ENCODE measurements at regions not wholly inside any gene's neighbourhood (a gene's known extent, or its start where the extent isn't known, plus 50 kb on each side); places are given as distances from the start of the nearest gene placed in this dataset.
"Not testable (repeated sequence)": the region's sequence is repeated elsewhere in the genome, so short reads cannot be mapped to it uniquely, and the experiment has no call there.

- Mint-ChIP-seq H3K27me3 (no peaks in the 10 kb centered on the region), H3K27ac (no peak overlapping the region), H3K9me3 (no peaks in the 10 kb centered on the region), H3K4me3 (no peak overlapping the region), H3K36me3 (no peaks in the 10 kb centered on the region), H3K4me1 (no peaks in the 10 kb centered on the region)
Observed at GRCh38 chr2:16396986-16397385, 268.6 kb downstream of the CYRIA start.

GRCh38 chr2:16396171-16396570, 269.5 kb downstream of the CYRIA start:
- no peaks in the 10 kb centered on the region for H3K9me3 Mint-ChIP-seq
- no peak overlapping the region for H3K27ac Mint-ChIP-seq
- no peaks in the 10 kb centered on the region for H3K36me3 Mint-ChIP-seq
- no peaks in the 10 kb centered on the region for H3K4me1 Mint-ChIP-seq
- no peak overlapping the region for H3K4me3 Mint-ChIP-seq
- no peaks in the 10 kb centered on the region for H3K27me3 Mint-ChIP-seq

- no peaks in the 10 kb centered on the region for H3K36me3 Mint-ChIP-seq
- H3K27ac Mint-ChIP-seq, result no peak overlapping the region
- H3K4me1 Mint-ChIP-seq, result no peaks in the 10 kb centered on the region
- no peaks in the 10 kb centered on the region for H3K9me3 Mint-ChIP-seq
- no peaks in the 10 kb centered on the region for H3K27me3 Mint-ChIP-seq
- H3K4me3 Mint-ChIP-seq, result no peak overlapping the region
Observed at GRCh38 chr2:16395601-16396000, 270.0 kb downstream of the CYRIA start.

GRCh38 chr2:16394986-16395550, 270.6 kb downstream of the CYRIA start:
- H3K27me3 Mint-ChIP-seq, result no peaks in the 10 kb centered on the region
- no peaks in the 10 kb centered on the region for H3K36me3 Mint-ChIP-seq
- no peaks in the 10 kb centered on the region for H3K9me3 Mint-ChIP-seq
- no peak overlapping the region for H3K4me3 Mint-ChIP-seq
- H3K4me1 Mint-ChIP-seq, result no peaks in the 10 kb centered on the region
- H3K27ac Mint-ChIP-seq, result no peak overlapping the region

- H3K36me3 Mint-ChIP-seq, result no peaks in the 10 kb centered on the region
- H3K27me3 Mint-ChIP-seq, result no peaks in the 10 kb centered on the region
- no peak overlapping the region for H3K4me3 Mint-ChIP-seq
- H3K9me3 Mint-ChIP-seq, result no peaks in the 10 kb centered on the region
- H3K27ac Mint-ChIP-seq, result no peak overlapping the region
- H3K4me1 Mint-ChIP-seq, result no peaks in the 10 kb centered on the region
Observed at GRCh38 chr2:16394072-16394985, 271.3 kb downstream of the CYRIA start.

- no peaks in the 10 kb centered on the region for H3K4me1 Mint-ChIP-seq
- H3K27me3 Mint-ChIP-seq, result no peaks in the 10 kb centered on the region
- H3K27ac Mint-ChIP-seq, result no peak overlapping the region
- no peaks in the 10 kb centered on the region for H3K36me3 Mint-ChIP-seq
- no peaks in the 10 kb centered on the region for H3K9me3 Mint-ChIP-seq
- H3K4me3 Mint-ChIP-seq, result no peak overlapping the region
Observed at GRCh38 chr2:16393500-16394071, 272.0 kb downstream of the CYRIA start.

- Mint-ChIP-seq H3K9me3 (no peaks in the 10 kb centered on the region), H3K27me3 (no peaks in the 10 kb centered on the region), H3K36me3 (no peaks in the 10 kb centered on the region), H3K4me1 (no peaks in the 10 kb centered on the region), H3K27ac (no peak overlapping the region), H3K4me3 (no peak overlapping the region)
Observed at GRCh38 chr2:16392647-16393499, 272.8 kb downstream of the CYRIA start.

- Mint-ChIP-seq H3K36me3 (no peaks in the 10 kb centered on the region), H3K4me3 (no peak overlapping the region), H3K9me3 (no peaks in the 10 kb centered on the region), H3K4me1 (no peaks in the 10 kb centered on the region), H3K27me3 (no peaks in the 10 kb centered on the region), H3K27ac (no peak overlapping the region)
Observed at GRCh38 chr2:16391986-16392385, 273.6 kb downstream of the CYRIA start.

- Mint-ChIP-seq H3K27ac (no peak overlapping the region), H3K27me3 (no peaks in the 10 kb centered on the region), H3K9me3 (no peaks in the 10 kb centered on the region), H3K4me1 (no peaks in the 10 kb centered on the region), H3K36me3 (no peaks in the 10 kb centered on the region), H3K4me3 (no peak overlapping the region)
Observed at GRCh38 chr2:16390561-16390960, 275.1 kb downstream of the CYRIA start.

- no peak overlapping the region for H3K4me3 Mint-ChIP-seq
- H3K36me3 Mint-ChIP-seq, result no peaks in the 10 kb centered on the region
- peaks cover 0 to under 1% (median 0%) of the 10 kb centered on the region in 3 donors for H3K9me3 Mint-ChIP-seq
- H3K27ac Mint-ChIP-seq, result no peak overlapping the region
- no peaks in the 10 kb centered on the region for H3K4me1 Mint-ChIP-seq
- H3K27me3 Mint-ChIP-seq, result no peaks in the 10 kb centered on the region
Observed at GRCh38 chr2:16389611-16390010, 276.0 kb downstream of the CYRIA start.

- not testable (repeated sequence) for H3K36me3 Mint-ChIP-seq, H3K9me3 Mint-ChIP-seq, H3K4me3 Mint-ChIP-seq, H3K27me3 Mint-ChIP-seq, H3K4me1 Mint-ChIP-seq, H3K27ac Mint-ChIP-seq
Observed at GRCh38 chr2:16388199-16388830, 277.3 kb downstream of the CYRIA start.

- no peak overlapping the region for H3K27ac Mint-ChIP-seq
- peaks cover 0 to 3% (median 0%) of the 10 kb centered on the region in 3 donors for H3K9me3 Mint-ChIP-seq
- no peaks in the 10 kb centered on the region for H3K4me1 Mint-ChIP-seq
- H3K27me3 Mint-ChIP-seq, result no peaks in the 10 kb centered on the region
- no peaks in the 10 kb centered on the region for H3K36me3 Mint-ChIP-seq
- no peak overlapping the region for H3K4me3 Mint-ChIP-seq
Observed at GRCh38 chr2:16387461-16387984, 278.1 kb downstream of the CYRIA start.

- Mint-ChIP-seq H3K4me1 (no peaks in the 10 kb centered on the region), H3K27ac (no peak overlapping the region), H3K4me3 (no peak overlapping the region), H3K27me3 (no peaks in the 10 kb centered on the region), H3K9me3 (peaks cover 0 to 3% (median 0%) of the 10 kb centered on the region in 3 donors), H3K36me3 (no peaks in the 10 kb centered on the region)
Observed at GRCh38 chr2:16386431-16386830, 279.2 kb downstream of the CYRIA start.

- Mint-ChIP-seq H3K27ac (no peak overlapping the region), H3K4me3 (no peak overlapping the region), H3K27me3 (no peaks in the 10 kb centered on the region), H3K4me1 (no peaks in the 10 kb centered on the region), H3K36me3 (no peaks in the 10 kb centered on the region), H3K9me3 (peaks cover 0 to 3% (median 0%) of the 10 kb centered on the region in 3 donors)
Observed at GRCh38 chr2:16386031-16386430, 279.6 kb downstream of the CYRIA start.
